ENCODE measurements at regions not wholly inside any gene's neighbourhood (a gene's known extent, or its start where the extent isn't known, plus 50 kb on each side); places are given as distances from the start of the nearest gene placed in this dataset.

- DNase-seq, result no peak
Measured at GRCh38 chr5:137567226-137567625, 68.1 kb upstream of the SPOCK1 start.

- DNase-seq, result no peak
Measured at GRCh38 chr5:137566780-137567179, 67.7 kb upstream of the SPOCK1 start.

- DNase-seq, result peak; percentile 34
Measured at GRCh38 chr5:137566118-137566541, 67.0 kb upstream of the SPOCK1 start.

GRCh38 chr5:137565450-137565849 is 66.3 kb upstream of the SPOCK1 start:
- DNase-seq, result peak; percentile 76

GRCh38 chr5:137564398-137564961 is 65.4 kb upstream of the SPOCK1 start:
- DNase-seq, result peak; percentile 32

GRCh38 chr5:137563646-137564397 is 64.7 kb upstream of the SPOCK1 start:
- DNase-seq, result peak; percentile 97

- no peak for DNase-seq
Measured at GRCh38 chr5:137563301-137563645, 64.1 kb upstream of the SPOCK1 start.

GRCh38 chr5:137561608-137562007 is 62.5 kb upstream of the SPOCK1 start:
- no peak for DNase-seq

- DNase-seq, result no peak
Measured at GRCh38 chr5:137560420-137560819, 61.3 kb upstream of the SPOCK1 start.

Measured in fibroblast of upper back skin (primary cell).